Kidney (tissue), 13 donors: ENCODE measurements at regions not wholly inside any gene's neighbourhood (a gene's known extent, or its start where the extent isn't known, plus 50 kb on each side); places are given as distances from the start of the nearest gene placed in this dataset.

ENCODE experiments used
- DNase-seq, 5 donors: peaks; one replicate each; pipeline ENCODE4 v3.0.0-alpha.2; 2013 to 2020
- FAIRE-seq: peaks from 2 replicates; lab custom pipeline; 2012; peaks lifted over from hg19 to GRCh38; lab: Jason Lieb, UNC
- H3K27ac ChIP-seq, 2 donors: one replicate each; pipeline ENCODE4 v1.7.0; 2013; ENCODE audit warnings: low read depth in 2 of 2, low read length in 2 of 2, inconsistent platforms in 1 of 2
- H3K27me3 ChIP-seq: one replicate; pipeline ENCODE4 v1.7.1; 2013; ENCODE audit warnings: low read length, inconsistent platforms; ENCODE audit not compliant: control insufficient read depth, insufficient read depth
- H3K36me3 ChIP-seq, 3 donors: one replicate each; pipeline versions ENCODE4 v1.7.0 to v1.7.1; 2013; ENCODE audit warnings: low read length in 3 of 3, control low read depth in 1 of 3, inconsistent platforms in 1 of 3; ENCODE audit not compliant: insufficient read depth in 3 of 3, control insufficient read depth in 2 of 3
- H3K4me1 ChIP-seq, 3 donors: one replicate each; pipeline versions ENCODE4 v1.7.0 to v1.7.1; 2013; ENCODE audit warnings: low read length in 3 of 3, inconsistent platforms in 1 of 3, low read depth in 1 of 3; ENCODE audit not compliant: control insufficient read depth in 2 of 3, insufficient read depth in 2 of 3
- H3K4me3 ChIP-seq, 3 donors: one replicate each; pipeline versions ENCODE4 v1.7.0 to v1.8.1; 2013; ENCODE audit warnings: low read length in 3 of 3, control low read depth in 1 of 3, inconsistent platforms in 1 of 3
- H3K9ac ChIP-seq, 3 donors: one replicate each; pipeline versions ENCODE4 v1.7.0 to v1.7.1; 2013; ENCODE audit warnings: low read length in 3 of 3, control low read depth in 1 of 3, inconsistent platforms in 1 of 3
- H3K9me3 ChIP-seq, 3 donors: one replicate each; pipeline versions ENCODE4 v1.7.0 to v1.7.1; 2013; ENCODE audit warnings: low read length in 3 of 3, control low read depth in 1 of 3, inconsistent platforms in 1 of 3; ENCODE audit not compliant: control insufficient read depth in 2 of 3, insufficient read depth in 1 of 3
- CTCF ChIP-seq: IDR thresholded peaks from 3 replicates; pipeline ENCODE4 v1.5.1; 2012; ENCODE audit warnings: mild to moderate bottlenecking, moderate library complexity, borderline replicate concordance; ENCODE audit not compliant: insufficient read depth; ENCODE audit errors: extremely low read depth
- intact Hi-C: fragments of 100-400 bp; cut with DNase I; formaldehyde crosslinking; loops from one replicate; pipeline ENCODE4 v1.11.1; 2022
- donor health status: control.
- donor health status: control.
- donor health status: control.
- donor health status: control.
- donor health status: control.
- donor health status: DM: yes; HTN: yes; CAD: no.
- donor health status: Normal renal cell carcinoma (clear cell type).

DNA sequence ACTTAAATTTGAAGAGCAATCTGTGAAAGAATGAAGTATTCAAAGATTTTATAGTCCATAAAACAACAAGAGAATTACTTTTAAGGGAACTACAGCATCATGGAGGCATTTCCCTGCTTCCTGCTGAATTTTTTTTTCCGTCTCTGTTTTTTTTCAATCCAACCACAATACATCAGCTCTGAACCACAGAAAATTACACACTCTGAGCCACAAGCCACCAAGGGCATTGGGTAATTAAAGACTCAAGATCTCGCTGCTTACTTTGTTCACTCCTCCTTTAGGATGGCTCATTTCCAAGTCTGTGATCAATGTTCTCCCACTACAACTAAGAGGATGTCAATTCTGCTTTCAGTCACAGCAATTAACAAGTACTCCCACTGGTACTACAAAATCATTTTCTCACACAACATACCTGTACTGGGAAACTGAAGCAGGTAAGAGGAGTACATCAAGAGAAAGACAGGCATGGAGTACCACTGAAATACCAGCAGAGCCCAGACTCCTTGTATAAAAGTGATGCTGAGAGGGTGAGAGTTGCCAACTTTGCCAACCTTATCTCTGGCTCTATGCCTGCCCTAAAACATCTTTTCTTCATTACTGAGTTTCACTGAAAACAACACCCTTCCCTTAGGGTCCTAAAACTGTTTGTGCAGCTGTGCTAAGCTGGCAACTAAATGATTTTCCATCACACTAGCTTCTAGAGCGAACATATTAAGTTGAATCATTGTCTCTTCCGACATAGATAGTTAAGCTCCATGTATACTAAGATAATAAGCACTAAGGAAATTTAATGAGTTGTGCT lies 105.8 kb upstream of the MAGEB18 start:
- FAIRE-seq (no peak), DNase-seq (no peak)
- Histone ChIP-seq H3K4me3 (no peak overlapping the region), H3K9me3 (no peaks in the 10 kb centered on the region), H3K36me3 (no peaks in the 10 kb centered on the region), H3K4me1 (no peaks in the 10 kb centered on the region), H3K9ac (no peak overlapping the region), H3K27me3 (no peaks in the 10 kb centered on the region), H3K27ac (no peak overlapping the region)
- TF ChIP-seq CTCF: no peak
- intact Hi-C loops: no loop called here

DNA sequence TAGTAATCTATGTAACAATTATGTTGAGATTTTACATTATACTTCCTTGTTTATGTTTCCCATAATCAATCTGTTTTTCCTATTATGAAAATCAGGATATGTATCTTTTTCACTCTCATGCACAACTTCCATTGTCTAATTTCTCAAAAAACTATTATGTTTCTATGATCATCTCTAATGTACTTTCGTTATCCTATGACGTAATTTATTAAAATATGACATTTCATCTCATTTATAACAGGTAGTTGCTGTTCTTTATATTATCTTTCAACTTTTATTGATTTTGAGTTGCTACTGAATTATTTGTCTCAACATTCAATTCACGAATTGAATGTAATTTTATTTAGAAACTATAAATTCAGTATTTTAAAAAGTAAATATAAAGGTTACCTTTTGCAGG lies 100.8 kb upstream of the MAGEB18 start:
- FAIRE-seq (no peak), DNase-seq (no peak)
- no peak overlapping the region for H3K4me3 ChIP-seq
- intact Hi-C loops: no loop called here
- no peaks in the 10 kb centered on the region for H3K9me3 ChIP-seq
- H3K27ac ChIP-seq: no peak overlapping the region
- no peaks in the 10 kb centered on the region for H3K4me1 ChIP-seq
- H3K27me3 ChIP-seq: no peaks in the 10 kb centered on the region
- no peaks in the 10 kb centered on the region for H3K36me3 ChIP-seq
- H3K9ac ChIP-seq: no peak overlapping the region
- TF ChIP-seq CTCF: no peak

GRCh38 chrX:26050099-26050498 lies 88.0 kb upstream of the MAGEB18 start:
- no peak for TF ChIP-seq CTCF
- no peaks in the 10 kb centered on the region for H3K4me1 ChIP-seq
- no peak overlapping the region for H3K27ac ChIP-seq
- H3K9me3 ChIP-seq: no peaks in the 10 kb centered on the region
- FAIRE-seq: no peak
- no peak overlapping the region for H3K9ac ChIP-seq
- no peaks in the 10 kb centered on the region for H3K36me3 ChIP-seq
- no peak overlapping the region for H3K4me3 ChIP-seq
- no peaks in the 10 kb centered on the region for H3K27me3 ChIP-seq
- intact Hi-C loops: no loop called here
- DNase-seq: no peak
